ENCODE measurements at regions not wholly inside any gene's neighbourhood (a gene's known extent, or its start where the extent isn't known, plus 50 kb on each side); places are given as distances from the start of the nearest gene placed in this dataset.

DNA sequence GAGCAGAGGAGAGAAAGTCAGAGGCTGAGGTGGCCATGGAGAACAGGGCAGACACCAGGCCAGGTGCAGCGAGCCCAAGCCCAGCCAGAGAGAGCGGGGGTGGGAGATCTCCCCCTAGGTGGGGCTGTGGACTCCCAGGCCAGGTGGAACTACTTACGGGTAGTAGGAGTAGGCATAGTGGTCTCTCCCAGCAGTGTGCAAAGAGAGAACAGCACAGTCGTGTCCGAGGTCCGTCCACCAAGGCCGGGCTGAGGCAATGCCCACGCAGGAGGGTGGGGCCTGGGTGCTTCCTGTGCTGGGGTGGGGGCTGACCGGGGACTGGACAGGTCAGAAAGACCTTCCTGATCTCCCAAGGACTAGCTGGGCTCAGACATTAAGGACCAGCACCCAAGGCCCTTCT, 263.7 kb downstream of the PTPRU start:
- TF ChIP-seq, protein P1, sequence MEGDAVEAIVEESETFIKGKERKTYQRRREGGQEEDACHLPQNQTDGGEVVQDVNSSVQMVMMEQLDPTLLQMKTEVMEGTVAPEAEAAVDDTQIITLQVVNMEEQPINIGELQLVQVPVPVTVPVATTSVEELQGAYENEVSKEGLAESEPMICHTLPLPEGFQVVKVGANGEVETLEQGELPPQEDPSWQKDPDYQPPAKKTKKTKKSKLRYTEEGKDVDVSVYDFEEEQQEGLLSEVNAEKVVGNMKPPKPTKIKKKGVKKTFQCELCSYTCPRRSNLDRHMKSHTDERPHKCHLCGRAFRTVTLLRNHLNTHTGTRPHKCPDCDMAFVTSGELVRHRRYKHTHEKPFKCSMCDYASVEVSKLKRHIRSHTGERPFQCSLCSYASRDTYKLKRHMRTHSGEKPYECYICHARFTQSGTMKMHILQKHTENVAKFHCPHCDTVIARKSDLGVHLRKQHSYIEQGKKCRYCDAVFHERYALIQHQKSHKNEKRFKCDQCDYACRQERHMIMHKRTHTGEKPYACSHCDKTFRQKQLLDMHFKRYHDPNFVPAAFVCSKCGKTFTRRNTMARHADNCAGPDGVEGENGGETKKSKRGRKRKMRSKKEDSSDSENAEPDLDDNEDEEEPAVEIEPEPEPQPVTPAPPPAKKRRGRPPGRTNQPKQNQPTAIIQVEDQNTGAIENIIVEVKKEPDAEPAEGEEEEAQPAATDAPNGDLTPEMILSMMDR (IDR thresholded peaks at IDR 0.05) = no peak
- TF ChIP-seq POLR2A (IDR thresholded peaks at IDR 0.05) (no peak), EP300 (IDR thresholded peaks at IDR 0.05) (no peak), POLR2AphosphoS5 (IDR thresholded peaks at IDR 0.05) (no peak)
